HG03460 (cell line): ENCODE measurements at regions not wholly inside any gene's neighbourhood (a gene's known extent, or its start where the extent isn't known, plus 50 kb on each side); places are given as distances from the start of the nearest gene placed in this dataset.
"Not testable (repeated sequence)": the region's sequence is repeated elsewhere in the genome, so short reads cannot be mapped to it uniquely, and the experiment has no call there.

ENCODE experiments used
- ATAC-seq: cut with Tn5 transposase; IDR thresholded peaks from one replicate; pipeline ENCODE4 v1.9.1; 2021; ENCODE audit not compliant: unreplicated experiment

DNA sequence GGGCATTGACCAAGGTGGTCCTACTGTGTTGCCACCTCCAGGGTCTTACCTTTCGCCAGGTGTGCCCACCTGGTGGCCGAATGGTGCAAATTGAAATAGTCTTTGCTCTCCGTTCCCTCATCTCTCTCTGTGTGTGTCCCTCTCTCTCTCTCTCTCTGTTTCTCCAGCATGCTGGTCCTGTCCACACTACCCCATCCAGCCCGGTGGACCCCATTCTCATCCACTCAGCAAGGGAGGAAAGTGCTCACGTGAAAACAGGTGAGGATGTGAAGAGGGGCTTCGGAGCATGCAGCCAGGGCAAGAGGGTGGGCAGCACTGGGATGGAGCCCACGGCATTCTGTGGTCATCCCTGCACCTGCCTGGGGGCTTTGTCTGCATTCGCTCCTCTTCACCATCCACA is 150.1 kb downstream of the CRLF2 start:
- ATAC-seq: no peak

- no peak for ATAC-seq
Observed at GRCh38 chrX:1060562-1060960, 151.9 kb downstream of the CRLF2 start.

GRCh38 chrX:1059576-1060561 is 152.6 kb downstream of the CRLF2 start:
- no peak for ATAC-seq

GRCh38 chrX:1053600-1053999 is 158.8 kb downstream of the CRLF2 start:
- not testable (repeated sequence) for ATAC-seq

- no peak for ATAC-seq
Observed at GRCh38 chrX:1053072-1053471, 159.4 kb downstream of the CRLF2 start.

DNA sequence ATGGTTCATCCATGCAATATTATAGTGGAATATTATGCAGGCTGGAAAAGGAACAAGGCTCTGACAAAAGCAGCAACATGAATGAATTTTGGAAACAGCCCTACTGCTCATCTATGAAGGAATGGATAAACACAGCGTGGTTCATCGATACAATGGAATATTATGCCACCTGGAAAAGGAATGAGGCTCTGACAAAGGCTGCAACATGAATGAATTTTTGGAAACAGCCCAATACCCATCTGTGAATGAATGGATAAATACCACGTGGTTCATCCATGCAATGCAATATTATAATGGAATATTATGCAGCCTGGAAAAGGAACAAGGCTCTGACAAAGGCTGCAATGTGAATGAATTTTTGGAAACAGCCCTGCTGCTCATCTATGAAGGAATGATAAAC is 160.4 kb downstream of the CRLF2 start:
- no peak for ATAC-seq

DNA sequence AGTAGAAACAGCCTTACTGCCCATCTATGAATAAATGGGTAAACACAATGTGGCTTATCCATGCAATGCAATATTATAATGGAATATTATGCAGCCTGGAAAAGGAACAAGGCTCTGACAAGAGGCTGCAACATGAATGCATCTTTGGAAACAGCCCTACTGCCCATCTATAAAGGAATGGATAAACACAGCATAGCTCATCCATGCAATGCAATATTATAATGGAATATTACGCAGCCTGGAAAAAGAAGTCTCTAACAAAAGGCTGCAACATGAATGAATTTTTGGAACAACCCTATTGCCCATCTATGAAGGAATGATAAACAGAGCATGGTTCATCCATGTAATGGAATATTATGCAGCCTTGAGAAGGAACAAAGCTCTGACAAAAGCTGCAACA is 161.0 kb downstream of the CRLF2 start:
- no peak for ATAC-seq

- ATAC-seq: no peak
Observed at GRCh38 chrX:1045680-1046314, 166.7 kb downstream of the CRLF2 start.

DNA sequence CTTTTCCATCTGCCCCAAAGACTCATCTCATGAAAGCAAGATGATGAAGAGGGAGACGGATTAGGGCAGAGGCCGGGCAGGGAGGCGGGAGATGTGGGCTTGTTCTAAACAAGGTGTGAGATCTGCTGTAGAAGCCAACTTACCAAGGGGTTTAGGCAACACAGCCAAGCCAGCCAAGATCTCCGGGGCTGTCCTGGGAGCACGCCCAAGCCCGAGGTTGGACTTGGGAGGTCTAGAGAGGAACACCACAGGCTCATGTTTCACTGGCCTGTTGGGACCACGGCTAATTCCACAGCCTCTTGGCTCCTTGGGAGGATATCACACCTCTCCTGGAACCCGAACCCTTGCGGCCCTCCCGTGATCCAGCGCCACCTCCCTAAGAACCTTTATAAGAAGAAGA is 171.4 kb downstream of the CRLF2 start:
- no peak for ATAC-seq

GRCh38 chrX:1035931-1036330 is 176.5 kb downstream of the CRLF2 start:
- not testable (repeated sequence) for ATAC-seq

- ATAC-seq: no peak
Observed at GRCh38 chrX:1035206-1035605, 177.2 kb downstream of the CRLF2 start.

DNA sequence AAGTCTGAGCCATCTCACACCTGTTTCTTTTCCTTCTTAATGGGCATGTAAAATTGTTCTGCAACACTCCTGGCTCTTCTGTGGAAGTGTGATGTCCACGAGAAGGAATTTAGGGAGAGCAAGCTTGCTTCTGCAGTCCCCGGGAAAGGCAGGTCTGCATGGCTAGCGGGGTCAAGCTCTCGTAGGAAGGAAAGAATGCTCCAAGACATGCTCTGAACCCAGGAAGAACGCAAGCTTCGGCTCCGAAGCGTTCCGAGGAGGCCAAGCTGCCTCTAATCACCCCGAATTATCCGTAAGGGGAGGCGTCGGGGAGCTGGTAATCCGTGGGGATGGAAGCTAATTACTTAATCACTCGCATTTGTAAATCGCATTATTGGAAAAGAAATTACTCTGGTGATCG is 177.7 kb downstream of the CRLF2 start:
- no peak for ATAC-seq

GRCh38 chrX:1031521-1032430 is 180.7 kb downstream of the CRLF2 start:
- ATAC-seq: no peak

DNA sequence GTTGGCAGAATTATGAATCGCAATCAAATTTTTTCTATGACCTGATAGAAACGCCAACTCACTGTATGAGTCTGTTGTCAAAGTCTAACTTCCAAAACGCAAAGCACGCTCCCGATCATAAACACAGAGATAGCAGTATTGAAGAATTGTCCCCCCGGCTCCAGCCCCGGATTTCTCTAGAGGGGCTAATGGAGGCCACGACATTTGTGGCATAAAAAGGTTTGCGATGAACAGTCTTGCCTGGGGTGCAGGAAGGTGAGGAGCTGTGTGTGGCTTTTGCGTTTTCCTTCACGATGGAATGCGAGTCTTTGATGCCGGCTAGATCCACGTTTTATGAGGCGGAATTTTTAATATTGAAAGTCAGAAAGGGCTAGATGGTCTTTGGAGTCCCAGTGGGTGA is 183.0 kb downstream of the CRLF2 start:
- ATAC-seq: no peak

GRCh38 chrX:1027680-1028079 is 184.8 kb downstream of the CRLF2 start:
- ATAC-seq: no peak

DNA sequence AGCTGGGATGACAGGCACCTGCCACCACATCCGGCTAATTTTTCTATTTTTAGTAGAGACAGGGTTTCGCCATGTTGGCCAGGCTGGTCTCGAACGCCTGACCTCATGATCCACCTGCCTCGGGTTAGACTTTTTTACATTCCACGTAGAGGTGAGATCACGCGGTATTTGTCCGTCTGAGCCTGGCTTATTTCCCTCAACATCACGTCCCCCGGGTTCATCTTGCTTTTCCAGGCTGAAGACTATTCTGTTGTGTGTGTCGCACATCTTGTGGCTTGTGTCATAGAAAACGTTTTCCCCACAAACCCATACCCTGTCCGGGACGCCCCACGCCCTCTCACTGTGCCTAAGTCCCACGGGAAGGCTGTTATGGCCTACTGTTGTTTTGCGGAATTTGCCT is 185.3 kb downstream of the CRLF2 start:
- ATAC-seq: peak; percentile 31

- ATAC-seq: peak; percentile 56
Observed at GRCh38 chrX:1026263-1027015, 186.0 kb downstream of the CRLF2 start.

DNA sequence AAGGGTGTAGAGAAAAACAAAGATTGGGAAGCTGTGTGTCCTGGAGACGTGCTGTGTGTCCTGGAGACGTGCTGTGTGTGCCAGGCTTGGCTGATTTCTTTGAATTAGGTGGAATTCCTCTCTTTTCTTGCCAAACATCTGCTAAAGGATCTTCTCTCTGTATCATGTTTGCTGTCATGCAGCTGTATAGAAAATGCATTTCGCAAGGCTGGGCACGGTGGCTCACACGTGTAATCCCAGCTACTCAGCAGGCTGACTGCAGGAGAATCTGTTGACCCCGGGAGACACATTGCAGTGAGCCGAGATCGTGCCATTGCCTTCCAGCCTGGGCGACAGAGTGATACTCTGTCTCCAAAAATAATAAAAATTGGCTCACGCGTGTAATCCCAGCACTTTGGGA is 187.0 kb downstream of the CRLF2 start:
- ATAC-seq: no peak

DNA sequence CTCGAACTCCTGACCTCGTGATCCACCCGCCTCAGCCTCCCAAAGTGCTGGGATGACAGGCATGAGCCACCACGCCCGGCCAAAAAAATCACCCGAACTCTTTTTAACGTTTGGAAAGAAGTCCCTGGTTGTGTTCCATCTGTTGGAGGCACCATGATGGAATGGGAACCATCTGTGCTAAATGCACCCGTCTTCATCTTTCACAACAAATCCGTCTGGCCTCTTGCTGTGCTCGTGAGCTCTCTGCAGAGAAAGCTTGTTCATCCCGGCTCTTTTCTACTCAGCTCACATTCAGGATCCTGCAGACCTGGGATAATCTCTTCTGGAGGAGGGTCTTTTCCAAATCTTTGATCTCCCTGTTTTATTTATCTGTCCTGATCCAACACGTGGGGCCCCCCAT is 188.8 kb downstream of the CRLF2 start:
- ATAC-seq: no peak

- ATAC-seq: not testable (repeated sequence)
Observed at GRCh38 chrX:1021314-1021993, 191.0 kb downstream of the CRLF2 start.
